Endothelial cell of umbilical vein (primary cell): ENCODE measurements at regions not wholly inside any gene's neighbourhood (a gene's known extent, or its start where the extent isn't known, plus 50 kb on each side); places are given as distances from the start of the nearest gene placed in this dataset.

Experiments used
- BruUV-seq: library from RNA; stranded (reverse); fragments of 400-500 nt; replicated peaks from 2 replicates; lab custom pipeline; 2021; lab: Mats Ljungman, UMichigan
- CTCF ChIA-PET: fragments of 300-600, 350-600 bp; sonication (Branson Sonifier 250); formaldehyde crosslinking; loops from one replicate; lab custom pipeline; 2021; ENCODE audit warnings: antibody characterized with exemption, inconsistent platforms; lab: Charles Lee
- POLR2A ChIA-PET: fragments of 300-600, 350-600 bp; sonication (Branson Sonifier 250); formaldehyde crosslinking; loops from one replicate; lab custom pipeline; 2021; ENCODE audit warnings: antibody characterized with exemption, inconsistent platforms; lab: Charles Lee
- DNase-seq: peaks from one replicate; pipeline ENCODE4 v3.0.0-alpha.2; 2011; ENCODE audit warnings: low read depth, low spot score
- FAIRE-seq: peaks from 2 replicates; lab custom pipeline; 2011; peaks lifted over from hg19 to GRCh38; lab: Jason Lieb, UNC
- H2AFZ ChIP-seq: 2 replicates; pipeline ENCODE4 v1.6.0; 2012; ENCODE audit warnings: low read depth, low read length, control low read depth, inconsistent platforms
- H3K27ac ChIP-seq: 2 replicates; pipeline ENCODE4 v1.5.1; 2011; ENCODE audit warnings: low read depth, mild to moderate bottlenecking, control low read depth, low read length, moderate library complexity; ENCODE audit not compliant: insufficient read depth
- H3K27me3 ChIP-seq, 2 experiments: 2 replicates each; pipeline versions ENCODE4 v1.6.0 to v1.6.1; 2011; ENCODE audit warnings: low read length in 2 of 2, mixed read lengths in 1 of 2; ENCODE audit not compliant: control insufficient read depth in 2 of 2, insufficient read depth in 2 of 2
- H3K36me3 ChIP-seq, 2 experiments: 2 replicates in 1 of 2; 3 replicates in 1 of 2; pipeline ENCODE4 v1.5.1; 2011; ENCODE audit warnings: low read length in 2 of 2, mild to moderate bottlenecking in 1 of 2, moderate library complexity in 1 of 2; ENCODE audit not compliant: control insufficient read depth in 2 of 2, insufficient read depth in 2 of 2; ENCODE audit errors: extremely low read depth in 1 of 2
- H3K4me1 ChIP-seq: 3 replicates; pipeline ENCODE4 v1.5.1; 2011; ENCODE audit warnings: mild to moderate bottlenecking, low read length; ENCODE audit not compliant: control insufficient read depth, insufficient read depth; ENCODE audit errors: extremely low read depth
- H3K4me2 ChIP-seq: 2 replicates; pipeline ENCODE4 v1.6.1; 2011; ENCODE audit warnings: low read length, control low read depth, mixed read lengths; ENCODE audit not compliant: insufficient read depth
- H3K4me3 ChIP-seq, 3 experiments: fragments of 200-600 bp in 1 of 3; sonication (generic), shearing (Covaris generic) in 1 of 3; replicated peaks in 1 of 3; 2 replicates each; pipeline ENCODE4 v1.5.1; 2011 to 2016; ENCODE audit warnings: control low read depth in 3 of 3, low read length in 3 of 3, mild to moderate bottlenecking in 2 of 3, inconsistent platforms in 1 of 3, low read depth in 1 of 3, moderate library complexity in 1 of 3; ENCODE audit not compliant: insufficient read depth in 1 of 3
- H3K79me2 ChIP-seq: 2 replicates; pipeline ENCODE4 v1.6.0; 2012; ENCODE audit warnings: low read length, inconsistent platforms; ENCODE audit not compliant: control insufficient read depth, insufficient read depth
- H3K9ac ChIP-seq: replicated peaks from 2 replicates; pipeline ENCODE3; 2011; ENCODE audit warnings: low read length, control low read depth; ENCODE audit not compliant: insufficient read depth; ENCODE audit errors: extremely low read depth
- H3K9me1 ChIP-seq: replicated peaks from 3 replicates; pipeline ENCODE4 v1.6.0; 2011; ENCODE audit warnings: mild to moderate bottlenecking, low read length; ENCODE audit not compliant: control insufficient read depth, insufficient read depth; ENCODE audit errors: extremely low read depth
- H3K9me3 ChIP-seq: replicated peaks from 2 replicates; pipeline ENCODE4 v1.5.1; 2012; ENCODE audit warnings: low read length, inconsistent platforms; ENCODE audit not compliant: control insufficient read depth, insufficient read depth
- H4K20me1 ChIP-seq: replicated peaks from 2 replicates; pipeline ENCODE3; 2011; ENCODE audit warnings: mild to moderate bottlenecking, low read length; ENCODE audit not compliant: control insufficient read depth, insufficient read depth; ENCODE audit errors: extremely low read depth
- CTCF ChIP-seq, 2 donors: IDR thresholded peaks; 1 replicate in 1 of 2; 2 replicates in 1 of 2; pipeline ENCODE4 v1.5.1; 2011; ENCODE audit warnings: low read length in 2 of 2, mild to moderate bottlenecking in 2 of 2, moderate library complexity in 2 of 2, control low read depth in 1 of 2, inconsistent platforms in 1 of 2, low read depth in 1 of 2; ENCODE audit not compliant: insufficient read depth in 1 of 2; ENCODE audit errors: extremely low read depth in 1 of 2
- EZH2 ChIP-seq: IDR thresholded peaks from 2 replicates; pipeline ENCODE4 v1.6.1; 2012; ENCODE audit warnings: borderline replicate concordance, low read depth, mild to moderate bottlenecking, moderate library complexity, low read length, inconsistent platforms; ENCODE audit not compliant: severe bottlenecking
- FOS ChIP-seq: IDR thresholded peaks from 2 replicates; pipeline ENCODE4 v1.6.1; 2011; ENCODE audit warnings: mild to moderate bottlenecking, low read length, moderate library complexity, borderline replicate concordance; ENCODE audit not compliant: insufficient read depth
- GATA2 ChIP-seq: IDR thresholded peaks from 2 replicates; pipeline ENCODE4 v1.7.0; 2011; ENCODE audit warnings: low read depth, mild to moderate bottlenecking, moderate library complexity, mixed read lengths, low read length; ENCODE audit not compliant: insufficient read length, insufficient read depth
- JUN ChIP-seq: IDR thresholded peaks from 2 replicates; pipeline ENCODE4 v1.6.1; 2011; ENCODE audit warnings: borderline replicate concordance, low read depth; ENCODE audit not compliant: insufficient read length, insufficient read depth
- MAX ChIP-seq: IDR thresholded peaks from 2 replicates; pipeline ENCODE4 v1.6.1; 2011; ENCODE audit not compliant: insufficient read depth, insufficient read length
- MYC ChIP-seq: IDR thresholded peaks from one replicate; pipeline ENCODE4 v1.6.1; 2011; ENCODE audit warnings: mild to moderate bottlenecking, low read depth, low read length
- POLR2A ChIP-seq: IDR thresholded peaks from 2 replicates; pipeline ENCODE4 v1.6.1; 2012; ENCODE audit warnings: low read depth, mild to moderate bottlenecking, control low read depth, low read length
- POLR2AphosphoS5 ChIP-seq: IDR thresholded peaks from 2 replicates; pipeline ENCODE4 v1.6.1; 2012; ENCODE audit warnings: low read depth, mild to moderate bottlenecking, control low read depth, low read length, moderate library complexity; ENCODE audit not compliant: insufficient read depth
- dilution Hi-C: fragments of 300-500 bp; cut with MboI; formaldehyde crosslinking; loops from one replicate; pipeline ENCODE4 v1.15.0; 2019; ENCODE audit warnings: low sequenced_read_pairs; ENCODE audit not compliant: extremely low pct_ligation_motif_present
- intact Hi-C: fragments of 100-400 bp; cut with micrococcal nuclease; formaldehyde crosslinking; loops from one replicate; pipeline ENCODE4 v1.10.0; 2022

GRCh38 chr1:181383695-181384094 is 99.6 kb upstream of the CACNA1E start:
- H4K20me1 ChIP-seq = no peaks in the 10 kb centered on the region
- H3K27me3 ChIP-seq = no peaks in the 10 kb centered on the region
- intact Hi-C loops (no loop called here), dilution Hi-C loops (no loop called here)
- BruUV-seq = no TSS peak
- H3K4me3 ChIP-seq = no peak overlapping the region
- CTCF ChIA-PET = no interaction called here
- POLR2A ChIA-PET = no interaction called here
- H3K9me3 ChIP-seq = no peaks in the 10 kb centered on the region
- FAIRE-seq (no peak), DNase-seq (no peak)
- H3K36me3 ChIP-seq = no peaks in the 10 kb centered on the region
- no peaks in the 10 kb centered on the region for H3K4me1 ChIP-seq
- no peak overlapping the region for H2AFZ ChIP-seq
- TF ChIP-seq FOS (no peak), EZH2 (no peak), MAX (no peak)
- no peak overlapping the region for H3K27ac ChIP-seq
- H3K9me1 ChIP-seq = no peaks in the 10 kb centered on the region
- H3K79me2 ChIP-seq = no peaks in the 10 kb centered on the region
- H3K4me2 ChIP-seq = no peak overlapping the region
- H3K9ac ChIP-seq = no peak overlapping the region

- no peaks in the 10 kb centered on the region for H3K4me1 ChIP-seq
- H3K9me1 ChIP-seq = no peaks in the 10 kb centered on the region
- H3K27ac ChIP-seq = no peak overlapping the region
- no peaks in the 10 kb centered on the region for H4K20me1 ChIP-seq
- H3K9ac ChIP-seq = no peak overlapping the region
- POLR2A ChIA-PET = no interaction called here
- no peak overlapping the region for H2AFZ ChIP-seq
- FAIRE-seq (no peak), DNase-seq (no peak)
- dilution Hi-C loops = no loop called here
- no peaks in the 10 kb centered on the region for H3K79me2 ChIP-seq
- H3K27me3 ChIP-seq = no peaks in the 10 kb centered on the region
- no peak overlapping the region for H3K4me2 ChIP-seq
- intact Hi-C loops = no loop called here
- H3K36me3 ChIP-seq = no peaks in the 10 kb centered on the region
- no peak overlapping the region for H3K4me3 ChIP-seq
- no TSS peak for BruUV-seq
- CTCF ChIA-PET = interaction anchor here (1.6 kb wide), 1 partner anchor 14 kb away, joined by 4 read pairs; no protein-coding TSS in a partner anchor
- H3K9me3 ChIP-seq = no peaks in the 10 kb centered on the region
- no peak for TF ChIP-seq JUN
- no peak for TF ChIP-seq MYC
- no peak for TF ChIP-seq FOS
- no peak for TF ChIP-seq MAX
- TF ChIP-seq CTCF (IDR thresholded peaks at IDR 0.05; ENCODE audit: extremely low read depth in 1 of 2, insufficient read depth in 1 of 2, low read depth in 1 of 2, low read length in 2 of 2) = no peak
- TF ChIP-seq POLR2A = no peak
- no peak for TF ChIP-seq GATA2
- TF ChIP-seq POLR2AphosphoS5 = no peak
- no peak for TF ChIP-seq EZH2
Measured at GRCh38 chr1:181386340-181386739, 97.0 kb upstream of the CACNA1E start.
